ENCODE measurements at regions not wholly inside any gene's neighbourhood (a gene's known extent, or its start where the extent isn't known, plus 50 kb on each side); places are given as distances from the start of the nearest gene placed in this dataset.
"Not testable (repeated sequence)": the region's sequence is repeated elsewhere in the genome, so short reads cannot be mapped to it uniquely, and the experiment has no call there.

DNA sequence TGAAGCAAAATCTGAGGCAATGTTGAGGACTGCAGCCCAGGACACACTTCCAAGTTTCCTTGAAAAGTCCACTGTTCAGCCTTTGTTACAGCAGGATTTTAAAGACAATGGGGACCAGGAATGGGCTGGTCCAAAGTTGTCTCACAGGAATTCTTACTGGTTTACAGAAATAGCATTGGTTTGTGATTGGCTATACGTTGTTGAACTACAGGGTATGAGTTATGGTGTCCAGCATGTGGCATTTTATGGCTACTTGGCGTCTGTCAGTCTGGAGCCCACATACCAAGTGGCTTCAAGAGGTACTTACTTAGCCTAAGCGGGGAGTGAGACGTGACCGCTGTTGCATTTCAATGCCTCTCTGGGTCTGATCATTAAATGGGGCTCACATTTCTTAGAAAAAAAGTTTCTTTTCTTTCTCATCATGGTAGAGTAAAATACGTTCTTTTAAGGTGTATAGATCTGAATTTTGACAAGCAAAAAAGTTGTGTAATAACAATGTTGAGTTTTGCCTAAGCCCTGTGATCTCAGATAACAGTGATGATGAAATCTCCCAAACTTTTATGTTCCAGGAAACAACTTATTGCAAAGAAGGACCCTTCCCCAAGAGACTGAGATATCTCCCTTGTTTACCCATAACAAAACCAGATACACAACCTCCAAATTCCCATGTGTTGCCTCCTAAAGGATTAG, 100.0 kb upstream of the TRIM24 start:
- no peaks in the 10 kb centered on the region for H3K27me3 ChIP-seq (ENCODE audit: control insufficient read depth, insufficient read depth, low read length)
- TF ChIP-seq, protein P1, sequence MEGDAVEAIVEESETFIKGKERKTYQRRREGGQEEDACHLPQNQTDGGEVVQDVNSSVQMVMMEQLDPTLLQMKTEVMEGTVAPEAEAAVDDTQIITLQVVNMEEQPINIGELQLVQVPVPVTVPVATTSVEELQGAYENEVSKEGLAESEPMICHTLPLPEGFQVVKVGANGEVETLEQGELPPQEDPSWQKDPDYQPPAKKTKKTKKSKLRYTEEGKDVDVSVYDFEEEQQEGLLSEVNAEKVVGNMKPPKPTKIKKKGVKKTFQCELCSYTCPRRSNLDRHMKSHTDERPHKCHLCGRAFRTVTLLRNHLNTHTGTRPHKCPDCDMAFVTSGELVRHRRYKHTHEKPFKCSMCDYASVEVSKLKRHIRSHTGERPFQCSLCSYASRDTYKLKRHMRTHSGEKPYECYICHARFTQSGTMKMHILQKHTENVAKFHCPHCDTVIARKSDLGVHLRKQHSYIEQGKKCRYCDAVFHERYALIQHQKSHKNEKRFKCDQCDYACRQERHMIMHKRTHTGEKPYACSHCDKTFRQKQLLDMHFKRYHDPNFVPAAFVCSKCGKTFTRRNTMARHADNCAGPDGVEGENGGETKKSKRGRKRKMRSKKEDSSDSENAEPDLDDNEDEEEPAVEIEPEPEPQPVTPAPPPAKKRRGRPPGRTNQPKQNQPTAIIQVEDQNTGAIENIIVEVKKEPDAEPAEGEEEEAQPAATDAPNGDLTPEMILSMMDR (IDR thresholded peaks at IDR 0.05; ENCODE audit: insufficient read depth, low read length, poor library complexity, severe bottlenecking): no peak
- no peaks in the 10 kb centered on the region for H3K36me3 ChIP-seq (ENCODE audit: control insufficient read depth, insufficient read depth, low read length)
- H3K4me3 ChIP-seq (ENCODE audit: low read depth, low read length): no peak overlapping the region
- DNase-seq (ENCODE audit: low read depth): no peak

DNA sequence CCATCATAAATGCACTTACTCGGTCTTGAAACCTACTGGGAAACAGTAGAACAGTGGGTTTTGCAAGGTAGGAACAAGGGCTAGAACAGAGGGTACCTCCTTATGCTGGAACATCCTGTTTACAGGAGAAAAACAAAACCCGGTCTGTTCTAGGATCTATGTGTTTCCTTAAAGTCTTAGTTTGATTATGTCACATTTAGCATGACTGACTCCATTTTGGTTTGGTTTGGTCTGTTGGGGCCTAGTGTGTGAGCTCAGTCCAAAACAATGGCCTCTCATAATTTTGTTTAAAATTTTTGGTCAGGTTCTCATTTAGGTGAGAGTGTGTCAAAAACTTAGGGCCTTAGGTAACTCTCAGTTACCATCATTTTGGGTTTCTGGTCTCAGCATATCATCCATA, 96.3 kb upstream of the TRIM24 start:
- no peak for DNase-seq (ENCODE audit: low read depth)
- no peak overlapping the region for H3K4me3 ChIP-seq (ENCODE audit: low read depth, low read length)
- TF ChIP-seq, protein P1 (IDR thresholded peaks at IDR 0.05; ENCODE audit: insufficient read depth, low read length, poor library complexity, severe bottlenecking): no peak
- H3K27me3 ChIP-seq (ENCODE audit: control insufficient read depth, insufficient read depth, low read length): no peaks in the 10 kb centered on the region
- no peaks in the 10 kb centered on the region for H3K36me3 ChIP-seq (ENCODE audit: control insufficient read depth, insufficient read depth, low read length)

DNA sequence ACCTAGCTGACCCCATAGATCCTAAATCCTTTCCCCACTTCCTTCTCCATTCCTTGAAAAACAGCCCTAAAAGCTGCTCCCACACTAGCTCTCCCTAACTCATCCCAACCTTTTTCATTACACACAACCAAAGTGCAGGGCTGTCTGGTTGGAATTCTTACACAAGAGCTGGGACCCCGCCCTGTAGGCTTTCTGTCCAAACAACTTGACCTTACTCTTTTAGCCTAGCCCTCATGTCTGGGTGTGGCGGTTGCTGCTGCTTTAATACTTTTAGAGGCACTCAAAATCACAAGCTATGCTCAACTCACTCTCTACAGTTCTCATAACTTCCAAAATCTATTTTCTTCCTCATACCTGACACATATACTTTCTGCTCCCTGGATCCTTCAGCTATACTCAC, 93.9 kb upstream of the TRIM24 start:
- not testable (repeated sequence) for H3K36me3 ChIP-seq (ENCODE audit: control insufficient read depth, insufficient read depth, low read length); H3K27me3 ChIP-seq (ENCODE audit: control insufficient read depth, insufficient read depth, low read length); H3K4me3 ChIP-seq (ENCODE audit: low read depth, low read length); DNase-seq (ENCODE audit: low read depth)

DNA sequence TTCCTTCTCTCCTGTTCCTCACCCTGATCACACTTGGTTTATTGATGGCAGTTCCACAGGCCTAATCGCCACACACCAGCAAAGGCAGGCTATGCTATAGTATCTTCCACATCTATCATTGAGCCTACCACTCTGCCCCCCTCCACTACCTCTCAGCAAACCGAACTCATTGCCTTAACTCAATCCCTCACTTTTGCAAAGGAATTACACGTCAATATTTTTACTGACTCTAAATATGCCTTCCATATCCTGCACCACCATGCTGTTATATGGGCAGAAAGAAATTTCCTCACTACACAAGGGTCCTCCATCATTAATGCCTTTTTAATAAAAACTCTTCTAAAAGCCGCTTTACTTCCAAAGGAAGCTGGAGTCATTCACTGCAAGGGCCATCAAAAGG, 93.4 kb upstream of the TRIM24 start:
- H3K36me3 ChIP-seq (ENCODE audit: control insufficient read depth, insufficient read depth, low read length); H3K4me3 ChIP-seq (ENCODE audit: low read depth, low read length); DNase-seq (ENCODE audit: low read depth): not testable (repeated sequence)

DNA sequence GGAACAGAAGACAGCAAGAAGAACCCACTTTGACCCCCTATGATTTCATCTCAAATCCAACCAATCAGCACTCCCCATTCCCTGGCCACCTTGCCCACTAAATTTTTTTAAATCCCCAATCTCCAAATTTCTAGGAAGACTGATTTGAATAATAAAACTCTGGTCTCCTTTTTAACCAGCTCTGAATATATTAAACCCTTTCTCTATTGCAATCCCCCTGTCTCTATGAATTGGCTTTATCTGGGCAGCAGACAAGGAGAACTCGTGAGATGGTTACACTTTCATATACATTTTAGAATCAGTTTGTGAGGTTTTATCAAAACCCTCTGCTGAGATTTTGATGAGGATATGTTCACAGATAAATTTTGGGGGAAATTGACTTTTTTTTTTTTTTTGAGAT, 90.3 kb upstream of the TRIM24 start:
- no peak for DNase-seq (ENCODE audit: low read depth)
- Histone ChIP-seq H3K4me3 (ENCODE audit: low read depth, low read length) (no peak overlapping the region), H3K36me3 (ENCODE audit: control insufficient read depth, insufficient read depth, low read length) (no peaks in the 10 kb centered on the region), H3K27me3 (ENCODE audit: control insufficient read depth, insufficient read depth, low read length) (no peaks in the 10 kb centered on the region)
- TF ChIP-seq, protein P1 (IDR thresholded peaks at IDR 0.05; ENCODE audit: insufficient read depth, low read length, poor library complexity, severe bottlenecking): no peak

More for the DNA sequence above, 93.4 kb upstream of the TRIM24 start:
- not testable (repeated sequence) for H3K27me3 ChIP-seq (ENCODE audit: control insufficient read depth, insufficient read depth, low read length)

DNA sequence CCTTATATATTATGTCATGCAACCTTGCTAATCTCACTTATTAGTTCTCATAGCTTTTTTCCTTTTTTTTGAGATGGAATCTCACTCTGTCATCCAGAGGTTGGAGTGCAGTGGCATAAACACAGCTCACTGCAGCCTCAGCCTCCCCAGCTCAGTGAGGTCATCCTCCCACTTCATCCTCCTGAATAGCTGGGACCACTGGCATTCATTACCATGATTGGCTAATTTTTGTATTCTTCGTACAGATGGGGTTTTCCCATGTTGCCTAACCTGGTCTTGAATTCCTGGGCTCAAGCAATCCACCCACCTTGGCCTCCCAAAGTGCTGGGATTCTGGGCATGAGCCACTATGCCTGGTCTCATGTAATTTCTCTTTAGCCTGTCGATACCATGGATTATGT, 89.1 kb upstream of the TRIM24 start:
- TF ChIP-seq, protein P1 (IDR thresholded peaks at IDR 0.05; ENCODE audit: insufficient read depth, low read length, poor library complexity, severe bottlenecking): no peak
- H3K27me3 ChIP-seq (ENCODE audit: control insufficient read depth, insufficient read depth, low read length): no peaks in the 10 kb centered on the region
- DNase-seq (ENCODE audit: low read depth): no peak
- H3K4me3 ChIP-seq (ENCODE audit: low read depth, low read length): no peak overlapping the region
- H3K36me3 ChIP-seq (ENCODE audit: control insufficient read depth, insufficient read depth, low read length): no peaks in the 10 kb centered on the region

DNA sequence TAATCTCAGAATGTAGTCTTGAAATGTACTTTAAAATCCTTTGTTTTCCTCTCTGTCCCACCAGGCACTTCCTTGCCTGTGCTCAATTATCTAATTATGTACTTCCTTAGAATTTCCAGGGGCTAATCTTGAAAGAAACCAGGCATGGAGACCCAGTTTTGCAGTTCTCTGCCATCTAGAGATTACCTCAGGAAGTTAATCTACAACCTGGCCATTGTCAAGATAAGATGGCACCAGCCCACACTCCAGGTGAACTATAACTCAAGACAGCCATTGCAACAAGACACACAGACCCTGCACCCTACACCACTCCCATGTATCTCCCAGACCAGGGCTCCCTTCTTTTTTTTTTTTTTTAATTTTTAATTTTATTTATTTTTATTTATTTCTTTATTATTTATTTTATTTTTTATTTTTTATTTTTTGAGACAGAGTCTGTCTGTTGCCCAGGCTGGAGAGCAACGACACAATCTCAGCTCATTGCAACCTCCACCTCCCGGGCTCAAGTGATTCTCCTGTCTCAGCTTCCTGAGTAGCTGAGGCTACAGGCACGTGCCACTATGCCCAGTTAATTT, 85.9 kb upstream of the TRIM24 start:
- TF ChIP-seq, protein P1 (IDR thresholded peaks at IDR 0.05; ENCODE audit: insufficient read depth, low read length, poor library complexity, severe bottlenecking): no peak
- H3K36me3 ChIP-seq (ENCODE audit: control insufficient read depth, insufficient read depth, low read length): no peaks in the 10 kb centered on the region
- H3K27me3 ChIP-seq (ENCODE audit: control insufficient read depth, insufficient read depth, low read length): no peaks in the 10 kb centered on the region
- no peak overlapping the region for H3K4me3 ChIP-seq (ENCODE audit: low read depth, low read length)
- DNase-seq (ENCODE audit: low read depth): no peak
